Esophagus mucosa (tissue), 1 donor: ENCODE measurements at regions not wholly inside any gene's neighbourhood (a gene's known extent, or its start where the extent isn't known, plus 50 kb on each side); places are given as distances from the start of the nearest gene placed in this dataset.
"Not testable (repeated sequence)": the region's sequence is repeated elsewhere in the genome, so short reads cannot be mapped to it uniquely, and the experiment has no call there.

Experiments
- ATAC-seq: fragments of 200-7000 bp; cut with Tn5 transposase; one replicate; pipeline ENCODE4 v1.9.1; 2020
- donor health status: DM: yes; HTN: yes; CAD: no.

DNA sequence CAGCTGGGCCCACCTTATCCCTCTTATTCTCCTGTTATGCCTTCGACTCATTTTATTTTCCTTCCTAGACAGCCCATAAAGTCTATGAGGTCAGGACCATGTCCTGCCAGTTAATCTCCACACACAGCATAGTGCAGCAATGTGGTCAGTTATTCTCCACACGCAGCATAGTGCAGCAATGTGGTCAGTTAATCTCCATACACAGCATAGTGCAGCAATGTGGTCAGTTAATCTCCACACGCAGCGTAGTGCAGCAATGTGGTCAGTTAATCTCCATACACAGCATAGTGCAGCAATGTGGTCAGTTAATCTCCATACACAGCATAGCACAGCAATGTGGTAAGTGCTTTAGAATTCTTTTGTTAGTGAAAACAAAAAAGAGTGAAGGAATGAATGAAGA is 77.8 kb downstream of the TEX36 start:
- ATAC-seq: no peak

DNA sequence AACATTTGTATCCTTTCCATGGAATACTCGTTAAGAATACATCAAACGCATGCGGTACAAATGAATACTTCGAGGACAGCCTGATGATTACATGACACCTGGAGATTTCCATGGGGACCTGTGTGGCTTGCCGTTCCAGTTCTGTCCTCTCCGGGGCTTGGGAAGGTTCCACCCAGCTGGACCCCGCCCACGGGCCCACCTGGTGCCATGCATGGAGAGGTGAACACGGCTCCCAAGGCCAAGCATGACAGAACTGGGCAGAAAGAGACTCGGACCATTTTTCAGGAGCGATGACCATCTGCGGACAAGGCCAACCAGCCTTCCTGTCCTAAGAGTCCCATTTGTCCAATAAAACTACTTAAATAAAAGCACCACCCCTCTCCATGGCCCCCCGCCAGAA is 80.1 kb downstream of the TEX36 start:
- no peak for ATAC-seq

DNA sequence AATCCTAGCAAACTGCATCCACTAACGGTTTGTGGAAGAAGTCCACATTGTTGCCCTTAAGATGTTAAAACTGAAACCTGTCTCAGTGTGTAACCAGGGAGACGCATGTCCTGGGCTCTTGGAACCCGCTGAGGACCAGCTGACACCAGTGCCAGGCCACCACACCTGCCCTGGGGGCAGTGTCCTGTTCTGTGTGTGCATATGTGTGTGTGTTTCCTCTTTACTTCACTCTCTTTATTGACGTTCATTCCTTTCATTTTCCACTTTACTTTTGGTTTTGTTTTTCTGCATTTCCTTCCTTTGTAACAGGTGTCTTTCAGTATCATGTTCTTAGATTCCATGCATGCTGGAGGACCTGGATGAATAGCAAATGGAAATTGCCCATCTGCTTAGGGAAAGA is 83.8 kb downstream of the TEX36 start:
- no peak for ATAC-seq

GRCh38 chr10:125595911-125596310 is 87.1 kb downstream of the TEX36 start:
- no peak for ATAC-seq

GRCh38 chr10:125593644-125594043 is 89.3 kb downstream of the TEX36 start:
- ATAC-seq: no peak

DNA sequence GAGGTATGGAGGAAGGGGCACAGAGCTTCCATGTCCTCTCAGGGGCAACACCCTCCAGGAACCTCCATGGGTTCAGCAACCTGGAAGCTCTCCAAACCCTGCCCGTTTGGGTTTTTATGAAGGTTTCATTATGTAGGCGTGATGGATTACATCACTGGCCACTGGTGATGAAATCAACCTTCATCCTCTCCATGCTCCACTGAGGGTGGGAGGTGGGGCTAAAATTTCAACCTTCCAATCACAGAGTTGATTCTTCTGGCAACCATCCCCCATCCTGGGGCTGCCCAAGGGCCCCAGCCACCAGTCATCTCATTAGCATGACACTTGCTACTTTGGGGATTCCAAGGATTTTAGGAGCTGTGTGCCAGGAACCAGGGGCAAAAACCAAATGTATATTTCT is 90.1 kb downstream of the TEX36 start:
- no peak for ATAC-seq

- no peak for ATAC-seq
These were observed 91.1 kb downstream of the TEX36 start for GRCh38 chr10:125591886-125592285.

DNA sequence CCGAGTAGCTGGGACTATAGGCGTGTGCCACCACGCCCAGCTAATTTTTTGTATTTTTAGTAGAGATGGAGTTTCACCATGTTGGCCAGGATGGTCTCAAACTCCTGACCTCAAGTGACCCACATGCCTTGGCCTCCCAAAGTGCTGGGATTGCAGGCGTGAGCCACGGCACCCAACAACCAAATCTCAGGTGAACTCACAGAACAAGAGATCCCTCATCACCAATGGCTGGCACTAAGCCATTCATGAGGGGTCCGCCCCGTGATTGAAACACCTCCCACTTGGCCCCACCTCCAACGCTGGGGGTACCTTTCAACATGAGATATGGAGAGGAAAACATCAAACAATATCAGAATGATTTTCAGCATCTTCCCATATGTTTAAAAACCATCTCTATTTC is 94.2 kb downstream of the TEX36 start:
- ATAC-seq: not testable (repeated sequence)

DNA sequence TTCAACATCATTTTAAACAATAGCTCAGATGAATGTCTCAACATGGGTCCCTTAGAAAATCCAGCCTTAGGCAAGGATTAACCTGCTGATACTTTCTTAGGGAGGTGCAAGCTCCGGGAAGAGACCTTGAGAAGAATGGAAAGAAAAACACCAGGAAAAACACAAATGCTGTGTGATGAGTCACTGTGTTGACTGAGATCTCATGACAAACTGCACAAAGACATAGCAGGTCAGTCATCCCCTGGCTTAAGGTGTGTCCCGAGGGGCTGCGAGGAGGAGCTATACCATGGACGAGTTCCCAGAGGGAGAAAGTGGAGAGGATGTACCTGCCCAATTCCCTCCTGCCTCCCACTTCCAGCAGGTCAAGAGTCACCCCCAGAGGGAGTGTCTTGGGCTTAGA is 98.0 kb downstream of the TEX36 start:
- ATAC-seq: peak; percentile 83

GRCh38 chr10:125578658-125579315 is 104.2 kb downstream of the TEX36 start:
- ATAC-seq: no peak

GRCh38 chr10:125575843-125576242 is 107.1 kb downstream of the TEX36 start:
- no peak for ATAC-seq

DNA sequence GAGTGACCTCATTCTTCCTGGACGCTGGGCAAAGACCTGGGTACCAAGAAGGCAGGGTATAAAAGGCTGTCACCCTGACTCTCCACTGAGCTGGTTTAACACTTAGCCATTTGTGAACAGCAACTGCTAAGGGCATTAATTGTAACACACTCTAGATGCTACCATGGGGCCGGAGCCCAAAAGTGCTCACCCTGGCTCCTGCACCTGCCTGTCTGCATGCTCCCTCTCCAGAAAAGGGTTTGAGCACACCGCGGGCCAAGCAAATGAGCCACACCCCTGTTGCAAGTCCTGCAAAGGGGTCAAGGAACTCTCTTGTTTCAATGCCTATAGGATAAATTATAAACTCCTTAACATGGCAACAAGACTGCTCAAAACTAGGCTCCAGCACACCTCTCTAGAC is 114.8 kb downstream of the TEX36 start:
- ATAC-seq: no peak

- ATAC-seq: no peak
These were observed 115.4 kb downstream of the TEX36 start for GRCh38 chr10:125567529-125567928.

- ATAC-seq: no peak
These were observed 117.9 kb downstream of the TEX36 start for GRCh38 chr10:125565046-125565445.

DNA sequence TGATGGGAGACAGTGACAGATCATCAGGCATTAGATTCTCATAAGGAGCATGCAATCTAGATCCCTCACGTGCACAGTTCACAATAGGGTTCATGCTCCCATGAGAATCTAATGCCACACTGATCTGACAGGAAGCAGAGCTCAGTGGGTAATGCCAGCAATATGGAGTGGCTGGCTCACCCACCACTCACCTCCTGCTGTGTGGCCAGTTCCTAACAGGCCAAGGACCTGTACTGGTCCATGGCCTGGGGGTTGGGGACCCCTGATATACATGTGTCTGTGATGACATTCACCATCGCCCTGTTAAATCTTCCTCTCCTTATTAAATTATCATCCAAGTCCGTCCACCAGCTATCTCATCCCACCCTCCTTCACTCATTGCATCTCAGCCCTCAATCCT is 118.4 kb downstream of the TEX36 start:
- no peak for ATAC-seq

- ATAC-seq: no peak
These were observed 120.2 kb downstream of the TEX36 start for GRCh38 chr10:125562737-125563136.

- no peak for ATAC-seq
These were observed 122.0 kb downstream of the TEX36 start for GRCh38 chr10:125560947-125561346.

DNA sequence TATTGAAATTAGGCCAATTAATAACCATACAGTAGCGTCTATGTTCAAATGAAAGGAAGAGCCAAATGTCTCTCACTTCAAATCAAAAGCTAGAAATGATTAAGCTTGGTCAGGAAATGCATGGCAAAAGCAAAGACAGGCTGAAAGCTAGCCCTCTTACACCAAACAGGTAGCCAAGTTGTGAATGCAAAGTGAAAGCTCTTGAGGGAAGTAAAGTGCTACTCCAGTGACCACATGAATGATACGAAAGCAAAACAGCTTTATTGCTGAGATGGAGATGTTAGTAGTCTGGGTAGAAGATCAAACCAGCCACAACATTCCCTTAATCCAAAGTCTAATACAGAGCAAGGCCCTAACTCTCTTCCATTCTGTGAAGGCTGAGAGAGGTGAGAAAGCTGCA is 123.8 kb downstream of the TEX36 start:
- ATAC-seq: no peak

DNA sequence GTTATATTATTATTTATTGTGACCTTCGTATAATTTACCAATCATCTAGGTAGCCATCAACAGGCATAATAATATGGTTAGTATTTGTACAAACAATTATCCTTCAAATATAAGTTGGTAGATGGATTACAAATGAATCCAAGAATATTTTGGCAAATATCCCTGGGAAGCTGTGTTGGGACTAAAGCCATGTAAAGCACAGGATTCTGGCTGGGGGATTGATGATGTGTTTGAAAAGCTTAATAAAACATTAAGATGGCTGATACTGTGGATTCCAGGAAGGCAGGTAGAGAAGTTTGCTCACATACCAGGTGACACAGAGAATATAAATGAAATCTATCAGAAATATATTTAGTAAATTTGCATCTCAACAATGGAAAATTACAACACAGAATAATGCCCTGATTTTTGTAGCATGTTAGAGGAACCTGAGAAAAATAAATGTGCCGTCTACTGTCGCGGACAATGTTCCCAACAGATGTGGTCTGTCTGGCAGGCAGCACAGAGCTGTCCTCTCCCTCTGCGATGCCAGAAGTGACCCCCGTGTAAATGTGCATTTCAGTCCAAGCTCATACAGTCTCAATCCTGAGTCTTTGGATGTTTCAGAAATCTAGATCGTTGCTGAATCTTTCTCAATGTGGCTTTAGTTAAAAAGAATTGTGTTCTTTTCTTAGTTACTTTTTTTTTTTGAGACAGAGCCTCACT is 125.0 kb downstream of the TEX36 start:
- ATAC-seq: no peak

- ATAC-seq: no peak
These were observed 125.7 kb downstream of the TEX36 start for GRCh38 chr10:125557311-125557710.

DNA sequence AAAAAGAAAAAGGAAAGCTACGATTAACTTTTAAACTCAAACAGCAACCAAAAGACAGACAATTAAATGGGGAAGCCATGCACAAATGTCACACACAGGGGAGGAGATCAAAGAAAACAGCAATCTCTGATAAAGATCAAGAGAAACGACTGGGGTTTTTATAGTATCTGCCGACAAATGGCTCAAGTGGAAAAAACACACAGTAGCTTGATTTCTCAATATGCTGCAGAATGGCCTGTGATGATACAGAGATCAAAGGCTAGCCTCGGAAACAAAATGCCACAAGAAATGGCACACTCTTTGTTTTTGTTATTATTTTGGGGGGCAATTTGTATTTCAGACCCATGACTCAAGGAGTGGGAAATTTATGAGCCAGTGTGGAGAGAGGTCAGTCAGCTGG is 126.1 kb downstream of the TEX36 start:
- ATAC-seq: no peak

DNA sequence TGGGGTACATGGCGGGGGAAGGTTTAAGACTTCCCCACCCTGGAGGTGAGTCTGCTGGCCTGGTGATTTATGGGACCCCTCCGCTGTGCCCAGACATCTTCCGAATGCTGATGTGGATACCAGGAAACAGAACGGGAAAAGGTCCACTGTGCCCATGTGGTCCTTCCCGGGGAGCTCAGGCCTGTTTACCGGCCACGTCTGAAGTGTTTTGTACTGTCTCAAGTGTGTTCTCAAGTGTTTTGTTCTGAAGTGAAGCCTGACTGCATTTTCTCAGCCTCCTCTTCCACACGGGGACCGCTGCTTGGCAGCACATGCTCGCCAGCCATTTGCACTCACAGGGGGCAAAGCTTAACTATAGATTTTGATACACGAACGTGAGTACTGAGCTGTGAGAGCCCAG is 127.2 kb downstream of the TEX36 start:
- ATAC-seq: no peak

GRCh38 chr10:125555267-125555666 is 127.7 kb downstream of the TEX36 start:
- no peak for ATAC-seq

DNA sequence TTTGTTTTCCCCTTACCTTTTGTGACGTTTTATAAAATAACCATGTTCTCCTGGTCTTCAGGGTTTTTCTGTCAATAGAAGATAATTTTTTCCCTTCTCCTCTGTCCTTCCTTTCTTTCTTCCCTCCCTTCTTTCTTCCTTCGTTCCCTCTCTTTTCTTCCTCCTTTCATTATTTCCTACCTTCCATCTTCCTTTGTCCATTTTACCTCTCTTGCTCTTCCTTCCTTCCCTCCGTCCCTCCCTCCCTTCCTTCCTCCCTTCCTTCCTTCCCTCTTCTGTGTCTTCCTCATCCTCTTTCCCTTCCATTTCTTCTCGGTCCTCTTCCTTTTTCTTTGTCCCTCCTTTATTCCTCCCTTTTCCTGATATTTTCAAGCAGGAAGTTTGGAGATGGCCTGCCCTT is 128.2 kb downstream of the TEX36 start:
- no peak for ATAC-seq
